Lower leg skin (tissue), 4 donors: ENCODE measurements at regions not wholly inside any gene's neighbourhood (a gene's known extent, or its start where the extent isn't known, plus 50 kb on each side); places are given as distances from the start of the nearest gene placed in this dataset.

Experiments used
- DNase-seq, 2 donors: peaks; one replicate each; pipeline ENCODE4 v3.0.0-alpha.2; 2019; ENCODE audit warnings: low spot score in 2 of 2
- H3K4me3 ChIP-seq: fragments of 200-600 bp; sonication (generic); 2 replicates; pipeline ENCODE4 v1.5.1; 2017; ENCODE audit warnings: mild to moderate bottlenecking, low read depth; ENCODE audit not compliant: poor library complexity, severe bottlenecking
- POLR2A ChIP-seq, 2 donors: fragments of 450-650 bp; IDR thresholded peaks; one replicate each; pipeline ENCODE4 v1.6.1; 2016 to 2017; ENCODE audit warnings: antibody characterized with exemption in 2 of 2, mild to moderate bottlenecking in 1 of 2, moderate library complexity in 1 of 2
- WGBS, 2 donors: methylation state at CpG; one replicate each; pipeline ENCODE4 v1.1.5; 2018; 5-methylcytosine and 5-hydroxymethylcytosine counted together
- intact Hi-C: fragments of 100-400 bp; cut with DNase I; formaldehyde crosslinking; loops from one replicate; pipeline ENCODE4 v1.15.0; 2023; ENCODE audit warnings: low total_unique reads
- TF ChIP-seq, protein P1 (sequence below), 3 donors: fragments of 450-650 bp; IDR thresholded peaks; one replicate each; pipeline ENCODE4 v1.5.1; 2016; ENCODE audit warnings: antibody characterized with exemption in 3 of 3, mild to moderate bottlenecking in 3 of 3, moderate library complexity in 2 of 3

- intact Hi-C loops = no loop called here
- peak in 1 of 2 donors; percentile 49 for DNase-seq
- TF ChIP-seq POLR2A (IDR thresholded peaks at IDR 0.05) = no peak
- TF ChIP-seq, protein P1, sequence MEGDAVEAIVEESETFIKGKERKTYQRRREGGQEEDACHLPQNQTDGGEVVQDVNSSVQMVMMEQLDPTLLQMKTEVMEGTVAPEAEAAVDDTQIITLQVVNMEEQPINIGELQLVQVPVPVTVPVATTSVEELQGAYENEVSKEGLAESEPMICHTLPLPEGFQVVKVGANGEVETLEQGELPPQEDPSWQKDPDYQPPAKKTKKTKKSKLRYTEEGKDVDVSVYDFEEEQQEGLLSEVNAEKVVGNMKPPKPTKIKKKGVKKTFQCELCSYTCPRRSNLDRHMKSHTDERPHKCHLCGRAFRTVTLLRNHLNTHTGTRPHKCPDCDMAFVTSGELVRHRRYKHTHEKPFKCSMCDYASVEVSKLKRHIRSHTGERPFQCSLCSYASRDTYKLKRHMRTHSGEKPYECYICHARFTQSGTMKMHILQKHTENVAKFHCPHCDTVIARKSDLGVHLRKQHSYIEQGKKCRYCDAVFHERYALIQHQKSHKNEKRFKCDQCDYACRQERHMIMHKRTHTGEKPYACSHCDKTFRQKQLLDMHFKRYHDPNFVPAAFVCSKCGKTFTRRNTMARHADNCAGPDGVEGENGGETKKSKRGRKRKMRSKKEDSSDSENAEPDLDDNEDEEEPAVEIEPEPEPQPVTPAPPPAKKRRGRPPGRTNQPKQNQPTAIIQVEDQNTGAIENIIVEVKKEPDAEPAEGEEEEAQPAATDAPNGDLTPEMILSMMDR (IDR thresholded peaks at IDR 0.05) = no peak
- H3K4me3 ChIP-seq = no peak overlapping the region
- WGBS, 2 donors = 38 to 46% methylated on average over 15 of the region's 15 CpGs
These were observed 618.0 kb downstream of the BRD1 start for GRCh38 chr22:49209452-49210195.

DNA sequence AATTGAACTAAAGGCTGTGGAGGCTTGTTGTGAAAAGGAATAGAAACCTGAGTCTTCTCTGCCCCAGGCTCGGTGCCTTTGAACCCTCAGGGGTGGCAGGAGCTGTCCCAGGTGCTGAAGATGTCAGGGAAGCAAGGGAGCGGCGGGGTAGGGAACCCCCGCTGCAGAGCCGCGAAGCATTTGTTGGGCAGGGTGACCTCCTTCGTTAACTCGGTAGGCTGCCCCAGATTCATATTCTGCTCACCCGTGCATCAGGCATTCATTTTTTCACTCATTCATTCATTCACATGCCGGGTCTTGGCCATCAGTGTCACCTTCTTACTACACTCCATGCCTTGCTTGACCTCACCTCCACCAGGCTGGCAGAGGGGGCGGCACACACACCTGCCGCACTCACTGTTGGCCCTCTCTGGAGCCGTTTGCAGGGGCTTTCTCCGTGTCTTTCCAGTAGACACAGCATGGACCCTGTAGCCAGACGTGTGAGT lies 618.9 kb downstream of the BRD1 start:
- TF ChIP-seq, protein P1 (IDR thresholded peaks at IDR 0.05) = no peak
- TF ChIP-seq POLR2A (IDR thresholded peaks at IDR 0.05) = no peak
- peak in 1 of 2 donors; percentile 34 for DNase-seq
- 52 to 55% methylated on average over 15 of the region's 15 CpGs for WGBS, 2 donors
- H3K4me3 ChIP-seq = no peak overlapping the region
- intact Hi-C loops = no loop called here

DNA sequence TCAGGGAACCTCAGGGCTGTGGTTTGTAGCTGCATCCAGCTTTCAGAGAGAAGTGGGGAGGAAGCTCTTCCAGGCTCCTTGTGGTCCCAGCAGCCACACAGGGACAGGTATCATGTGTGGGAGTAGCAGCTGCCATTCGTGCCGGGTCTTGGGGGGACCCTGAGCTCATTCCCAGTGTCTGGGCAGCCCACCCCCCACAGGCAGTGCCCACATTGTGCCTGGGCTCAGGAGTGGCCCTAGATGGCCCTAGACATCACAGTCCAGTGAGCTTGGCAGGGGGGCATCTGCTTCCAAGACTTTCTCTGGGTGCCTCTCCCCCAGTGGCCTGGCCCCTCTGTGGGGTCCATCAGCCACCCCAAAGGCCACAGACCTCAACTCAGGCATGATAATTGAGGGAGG lies 619.7 kb downstream of the BRD1 start:
- H3K4me3 ChIP-seq = no peak overlapping the region
- WGBS, 2 donors = 50 to 60% methylated on average over 1 to 2 of the region's 2 CpGs
- no peak for TF ChIP-seq POLR2A (IDR thresholded peaks at IDR 0.05)
- TF ChIP-seq, protein P1 (IDR thresholded peaks at IDR 0.05) = no peak
- intact Hi-C loops = no loop called here
- peak in 1 of 2 donors; percentile 81 for DNase-seq

GRCh38 chr22:49207008-49208003 lies 620.4 kb downstream of the BRD1 start:
- WGBS, 2 donors = 69 to 77% methylated on average over 16 of the region's 16 CpGs
- H3K4me3 ChIP-seq = no peak overlapping the region
- intact Hi-C loops = no loop called here
- peak in 1 of 2 donors; percentile 64 for DNase-seq
- TF ChIP-seq, protein P1 (IDR thresholded peaks at IDR 0.05) = no peak
- TF ChIP-seq POLR2A (IDR thresholded peaks at IDR 0.05) = no peak

DNA sequence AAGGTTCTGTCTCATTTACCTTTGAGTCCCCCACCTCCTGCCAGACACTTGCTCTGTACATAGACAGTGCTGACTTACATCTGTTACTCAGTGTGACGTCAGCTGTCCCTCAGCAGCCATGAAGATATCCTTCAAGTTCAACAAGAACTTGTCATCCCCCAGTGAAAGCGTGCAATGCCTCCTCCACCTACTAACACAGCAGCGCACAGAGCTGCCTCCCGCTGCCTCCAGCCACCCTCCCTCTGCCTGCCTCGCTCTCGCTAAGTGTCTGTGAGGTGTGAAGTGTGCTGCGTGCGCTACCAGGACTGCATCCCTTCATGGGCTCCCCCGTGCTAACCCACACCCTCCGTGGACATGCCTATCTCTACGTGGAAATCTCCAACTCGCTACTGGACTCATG lies 621.4 kb downstream of the BRD1 start:
- TF ChIP-seq POLR2A (IDR thresholded peaks at IDR 0.05) = no peak
- TF ChIP-seq, protein P1 (IDR thresholded peaks at IDR 0.05) = no peak
- 81 to 85% methylated on average over 12 of the region's 12 CpGs for WGBS, 2 donors
- peak in 1 of 2 donors; percentile 45 for DNase-seq
- no peak overlapping the region for H3K4me3 ChIP-seq
- intact Hi-C loops = no loop called here
